PC-9 (cell line): ENCODE measurements at regions not wholly inside any gene's neighbourhood (a gene's known extent, or its start where the extent isn't known, plus 50 kb on each side); places are given as distances from the start of the nearest gene placed in this dataset.

Experiments
- BruUV-seq: library from RNA; stranded (reverse); fragments of 400-500 nt; replicated peaks from 2 replicates; lab custom pipeline; 2021; lab: Mats Ljungman, UMichigan
- CTCF ChIA-PET: fragments of 300-600 bp; sonication (Branson Sonifier 250); formaldehyde crosslinking; loops from one replicate; lab custom pipeline; 2022; ENCODE audit warnings: antibody characterized with exemption; lab: Charles Lee
- POLR2A ChIA-PET: fragments of 300-600 bp; sonication (Branson Sonifier 250); formaldehyde crosslinking; loops from one replicate; lab custom pipeline; 2022; ENCODE audit warnings: antibody characterized with exemption; ENCODE audit not compliant: unreplicated experiment; lab: Charles Lee
- DNase-seq, 2 experiments: peaks; one replicate each; pipeline versions ENCODE4 v3.0.0 to v3.0.0-alpha.2; 2015 to 2022; ENCODE audit warnings: mixed read lengths in 1 of 2
- H2AFZ ChIP-seq: fragments of 200-600 bp; sonication (generic); 2 replicates; pipeline ENCODE4 v1.8.1; 2017; ENCODE audit warnings: antibody characterized with exemption
- H3F3A ChIP-seq: fragments of 200-600 bp; sonication (generic); 2 replicates; pipeline ENCODE4 v1.8.1; 2017; ENCODE audit warnings: antibody characterized with exemption, mild to moderate bottlenecking, low read depth; ENCODE audit not compliant: insufficient read depth
- H3K27ac ChIP-seq: fragments of 200-600 bp; sonication (generic); 2 replicates; pipeline ENCODE4 v1.6.1; 2016; ENCODE audit warnings: mixed run types
- H3K27me3 ChIP-seq: fragments of 200-600 bp; sonication (generic); 2 replicates; pipeline ENCODE4 v1.6.1; 2016; ENCODE audit warnings: low read depth, mixed run types; ENCODE audit not compliant: insufficient read depth
- H3K36me3 ChIP-seq: fragments of 200-600 bp; sonication (generic); 2 replicates; pipeline ENCODE4 v1.6.1; 2016; ENCODE audit warnings: low read depth, mixed run types
- H3K4me1 ChIP-seq: fragments of 200-600 bp; sonication (generic); replicated peaks from 2 replicates; pipeline ENCODE4 v1.6.1; 2016; ENCODE audit warnings: mixed run types; ENCODE audit not compliant: insufficient read depth
- H3K4me2 ChIP-seq: fragments of 200-600 bp; sonication (generic); 2 replicates; pipeline ENCODE4 v1.6.1; 2017; ENCODE audit warnings: mixed run types
- H3K4me3 ChIP-seq: fragments of 200-600 bp; sonication (generic); 2 replicates; pipeline ENCODE4 v1.6.1; 2016; ENCODE audit warnings: mixed run types
- H3K79me2 ChIP-seq: fragments of 200-600 bp; sonication (generic); 2 replicates; pipeline ENCODE4 v1.6.1; 2017; ENCODE audit warnings: low read depth, mixed run types
- H3K9me2 ChIP-seq: fragments of 200-600 bp; sonication (generic); 2 replicates; pipeline ENCODE4 v1.8.1; 2017; ENCODE audit warnings: mild to moderate bottlenecking; ENCODE audit not compliant: insufficient read depth
- H3K9me3 ChIP-seq: fragments of 200-600 bp; sonication (generic); 2 replicates; pipeline ENCODE4 v1.8.1; 2016; ENCODE audit warnings: low read depth; ENCODE audit not compliant: insufficient read depth
- H4K20me1 ChIP-seq: fragments of 200-600 bp; sonication (generic); 2 replicates; pipeline ENCODE4 v1.8.1; 2017; ENCODE audit not compliant: insufficient read depth
- EZH2 ChIP-seq: fragments of 200-600 bp; sonication (generic); IDR thresholded peaks from 2 replicates; pipeline ENCODE4 v1.8.0; 2017; ENCODE audit warnings: antibody characterized with exemption, low read depth
- intact Hi-C: fragments of 100-400 bp; cut with micrococcal nuclease; formaldehyde crosslinking; loops from one replicate; pipeline ENCODE4 v1.10.0; 2022; ENCODE audit not compliant: unreplicated experiment
- TF ChIP-seq, protein P1 (sequence below): fragments of 200-600 bp; sonication (generic); conservative IDR thresholded peaks from 2 replicates; pipeline ENCODE4 v1.6.1; 2017; ENCODE audit warnings: mixed run types, antibody characterized with exemption, mild to moderate bottlenecking, moderate library complexity

DNA sequence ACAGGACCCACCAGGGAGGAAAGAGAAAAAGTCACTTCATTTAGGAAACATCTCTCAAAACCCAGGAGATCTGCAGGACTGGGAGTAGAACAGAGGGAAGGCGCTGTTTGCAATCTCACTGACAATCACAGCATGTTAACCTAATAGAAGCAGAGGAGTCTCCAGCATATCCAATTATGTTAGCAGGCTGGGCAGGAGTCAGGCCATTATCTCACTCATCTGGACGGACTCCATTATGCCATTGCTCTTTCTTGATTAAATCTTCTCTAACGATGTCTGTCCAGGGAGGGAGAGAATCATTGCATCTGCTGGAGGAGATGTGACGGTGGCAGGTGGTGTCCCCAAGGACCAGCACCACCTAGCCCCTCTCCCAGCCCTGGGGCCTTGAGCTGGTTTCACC, 203.8 kb upstream of the SFSWAP start:
- Histone ChIP-seq H3K9me3 (no peaks in the 10 kb centered on the region), H3K4me3 (no peak overlapping the region), H3K36me3 (no peaks in the 10 kb centered on the region), H2AFZ (no peak overlapping the region), H3K79me2 (no peaks in the 10 kb centered on the region), H3K4me2 (no peak overlapping the region), H3K9me2 (no peaks in the 10 kb centered on the region), H3K4me1 (no peaks in the 10 kb centered on the region), H4K20me1 (no peaks in the 10 kb centered on the region), H3K27me3 (peaks cover 68% of the 10 kb centered on the region), H3F3A (no peaks in the 10 kb centered on the region), H3K27ac (no peak overlapping the region)
- intact Hi-C loops, result no loop called here
- ChIA-PET POLR2A (no interaction called here), CTCF (no interaction called here)
- no TSS peak for BruUV-seq
- DNase-seq, result no peak
- TF ChIP-seq, protein P1, sequence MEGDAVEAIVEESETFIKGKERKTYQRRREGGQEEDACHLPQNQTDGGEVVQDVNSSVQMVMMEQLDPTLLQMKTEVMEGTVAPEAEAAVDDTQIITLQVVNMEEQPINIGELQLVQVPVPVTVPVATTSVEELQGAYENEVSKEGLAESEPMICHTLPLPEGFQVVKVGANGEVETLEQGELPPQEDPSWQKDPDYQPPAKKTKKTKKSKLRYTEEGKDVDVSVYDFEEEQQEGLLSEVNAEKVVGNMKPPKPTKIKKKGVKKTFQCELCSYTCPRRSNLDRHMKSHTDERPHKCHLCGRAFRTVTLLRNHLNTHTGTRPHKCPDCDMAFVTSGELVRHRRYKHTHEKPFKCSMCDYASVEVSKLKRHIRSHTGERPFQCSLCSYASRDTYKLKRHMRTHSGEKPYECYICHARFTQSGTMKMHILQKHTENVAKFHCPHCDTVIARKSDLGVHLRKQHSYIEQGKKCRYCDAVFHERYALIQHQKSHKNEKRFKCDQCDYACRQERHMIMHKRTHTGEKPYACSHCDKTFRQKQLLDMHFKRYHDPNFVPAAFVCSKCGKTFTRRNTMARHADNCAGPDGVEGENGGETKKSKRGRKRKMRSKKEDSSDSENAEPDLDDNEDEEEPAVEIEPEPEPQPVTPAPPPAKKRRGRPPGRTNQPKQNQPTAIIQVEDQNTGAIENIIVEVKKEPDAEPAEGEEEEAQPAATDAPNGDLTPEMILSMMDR, result no peak
- TF ChIP-seq EZH2, result no peak

DNA sequence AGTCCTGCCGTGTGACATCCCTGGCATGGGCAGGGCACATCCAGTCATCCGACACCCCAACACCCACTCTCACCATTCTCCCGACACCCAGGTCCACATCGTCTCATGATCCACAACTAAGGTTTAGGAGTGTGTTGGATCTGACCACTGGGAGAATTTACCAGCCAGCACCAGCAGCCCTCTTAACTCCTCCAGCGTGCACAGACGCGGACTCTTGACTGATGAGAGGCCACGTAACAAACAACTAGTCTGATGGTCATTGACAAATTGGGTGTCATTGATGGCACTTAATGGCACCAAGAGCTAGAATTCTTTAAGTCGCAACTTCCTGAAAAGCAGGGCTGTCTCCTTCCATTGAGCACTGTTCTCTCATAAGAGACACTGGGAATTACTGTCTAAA, 203.0 kb upstream of the SFSWAP start:
- Histone ChIP-seq H3K9me2 (no peaks in the 10 kb centered on the region), H3K36me3 (no peaks in the 10 kb centered on the region), H3K4me3 (no peak overlapping the region), H3F3A (no peaks in the 10 kb centered on the region), H3K4me1 (no peaks in the 10 kb centered on the region), H3K4me2 (no peak overlapping the region), H3K27me3 (peaks cover 73% of the 10 kb centered on the region), H3K9me3 (no peaks in the 10 kb centered on the region), H2AFZ (no peak overlapping the region), H4K20me1 (no peaks in the 10 kb centered on the region), H3K79me2 (no peaks in the 10 kb centered on the region), H3K27ac (no peak overlapping the region)
- no TSS peak for BruUV-seq
- ChIA-PET POLR2A (no interaction called here), CTCF (no interaction called here)
- intact Hi-C loops, result no loop called here
- DNase-seq, result no peak
- no peak for TF ChIP-seq EZH2
- TF ChIP-seq, protein P1, result no peak

DNA sequence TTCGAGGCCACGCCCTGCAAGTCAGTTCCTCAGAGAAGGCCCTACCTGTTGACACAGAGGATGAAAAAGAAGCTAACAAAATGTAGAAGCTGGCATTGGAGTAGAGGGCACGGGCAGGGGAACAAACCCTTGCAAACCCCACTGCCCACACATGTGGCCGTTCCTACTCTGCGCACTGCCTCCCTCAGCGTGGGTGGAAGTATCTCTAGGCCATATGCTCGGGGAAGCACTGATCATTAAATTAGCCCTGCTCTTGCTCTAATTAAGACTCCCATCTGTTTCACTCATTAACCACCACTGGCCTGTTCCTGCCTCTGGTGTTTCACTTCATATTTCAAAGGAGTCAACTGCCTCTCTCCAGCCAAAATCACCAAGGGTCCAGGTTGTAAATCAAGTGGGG, 201.2 kb upstream of the SFSWAP start:
- POLR2A ChIA-PET, result no interaction called here
- H3K9me3 ChIP-seq, result no peaks in the 10 kb centered on the region
- CTCF ChIA-PET, result no interaction called here
- H3K9me2 ChIP-seq, result no peaks in the 10 kb centered on the region
- intact Hi-C loops, result no loop called here
- H3K79me2 ChIP-seq, result no peaks in the 10 kb centered on the region
- H3K4me2 ChIP-seq, result no peak overlapping the region
- TF ChIP-seq, protein P1, result no peak
- H3K27me3 ChIP-seq, result peaks cover 89% of the 10 kb centered on the region
- H4K20me1 ChIP-seq, result no peaks in the 10 kb centered on the region
- H3K4me1 ChIP-seq, result no peaks in the 10 kb centered on the region
- BruUV-seq, result no TSS peak
- H2AFZ ChIP-seq, result no peak overlapping the region
- no peak overlapping the region for H3K4me3 ChIP-seq
- no peak for DNase-seq
- H3K36me3 ChIP-seq, result no peaks in the 10 kb centered on the region
- H3F3A ChIP-seq, result no peaks in the 10 kb centered on the region
- H3K27ac ChIP-seq, result no peak overlapping the region
